SK-MEL-5 (cell line): ENCODE measurements at regions not wholly inside any gene's neighbourhood (a gene's known extent, or its start where the extent isn't known, plus 50 kb on each side); places are given as distances from the start of the nearest gene placed in this dataset.

Source experiments
- DNase-seq: peaks from one replicate; pipeline ENCODE4 v3.0.0-alpha.2; 2016; ENCODE audit warnings: low read depth, low spot score
- in situ Hi-C: cut with HindIII; loops from 2 replicates; pipeline ENCODE4 v1.10.0; 2016; ENCODE audit warnings: low sequenced_read_pairs, high pct_unique_total_duplicates, low pct_unique_long_range_greater_than_20kb

DNA sequence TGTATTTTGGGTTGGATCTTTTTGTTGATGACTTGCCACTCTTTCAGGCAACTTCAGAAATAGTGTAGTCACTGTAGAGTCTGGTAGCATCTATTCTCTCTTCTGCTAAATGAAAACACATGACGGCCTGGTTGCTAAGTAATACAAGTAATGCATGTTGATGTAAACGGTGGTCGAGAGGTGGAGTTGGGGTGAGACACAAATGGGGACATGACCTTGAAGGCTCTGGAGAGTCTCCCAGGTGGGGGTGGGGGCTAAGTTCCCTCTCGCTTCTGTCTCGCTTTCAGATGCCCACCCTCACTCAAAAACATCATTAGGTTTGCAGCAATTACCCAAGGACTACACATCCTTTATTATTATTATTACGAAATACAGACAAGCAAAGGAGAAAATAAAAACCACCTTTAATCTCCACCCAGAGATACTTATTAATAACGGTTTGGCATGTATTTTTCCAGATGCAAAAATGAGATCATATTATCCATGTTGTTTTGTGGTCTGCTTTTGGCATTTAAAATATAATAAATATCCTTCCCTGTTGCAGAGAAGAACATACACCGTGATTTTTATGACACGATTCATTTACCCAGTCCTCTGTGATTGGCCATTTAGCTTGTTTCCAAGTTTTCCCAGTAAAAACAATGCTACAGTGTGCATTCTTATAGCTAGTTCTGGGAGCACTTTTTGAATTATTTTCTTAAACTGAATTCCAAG is 138.1 kb downstream of the MIS18A start:
- DNase-seq = no peak
- in situ Hi-C loops = no loop called here

DNA sequence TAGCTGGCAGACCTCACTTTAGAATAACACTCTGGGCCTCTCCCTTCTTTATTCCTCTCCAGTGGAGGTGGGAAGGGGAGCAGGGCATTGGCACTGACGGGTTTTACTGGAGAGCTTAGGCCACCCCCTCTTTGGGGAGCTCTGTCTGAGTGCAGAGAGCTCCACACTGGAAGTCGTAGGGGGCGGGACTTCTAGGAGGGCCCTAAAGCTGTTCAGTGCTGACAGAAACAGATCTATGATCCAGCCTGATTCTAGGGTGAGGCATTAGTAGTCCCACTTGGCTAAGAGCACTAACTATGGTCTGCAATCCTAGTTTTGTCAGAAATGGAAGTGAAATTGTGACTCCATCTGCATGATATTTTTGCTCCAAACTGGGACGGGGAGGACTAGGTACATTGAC is 138.7 kb downstream of the MIS18A start:
- in situ Hi-C loops = no loop called here
- DNase-seq = no peak

DNA sequence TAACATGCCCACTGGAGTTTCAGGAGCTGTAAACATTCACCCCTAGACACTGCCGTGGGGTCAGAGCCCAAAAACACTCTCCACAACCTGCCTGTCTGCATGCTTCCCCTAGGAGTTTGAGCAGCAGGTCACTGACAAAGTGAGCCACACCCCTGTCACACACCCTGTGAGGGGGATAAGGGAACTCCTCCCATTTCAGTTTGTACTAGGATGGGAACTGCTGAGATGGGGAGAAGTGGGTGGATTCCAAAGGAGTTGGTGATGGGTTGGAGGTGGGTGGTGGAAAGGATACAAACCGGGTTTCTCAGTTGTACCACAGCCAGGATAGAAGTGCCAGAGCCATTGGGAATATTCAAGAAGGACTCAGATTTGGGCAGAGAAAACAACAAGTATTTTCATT is 140.2 kb downstream of the MIS18A start:
- no peak for DNase-seq
- in situ Hi-C loops = no loop called here

DNA sequence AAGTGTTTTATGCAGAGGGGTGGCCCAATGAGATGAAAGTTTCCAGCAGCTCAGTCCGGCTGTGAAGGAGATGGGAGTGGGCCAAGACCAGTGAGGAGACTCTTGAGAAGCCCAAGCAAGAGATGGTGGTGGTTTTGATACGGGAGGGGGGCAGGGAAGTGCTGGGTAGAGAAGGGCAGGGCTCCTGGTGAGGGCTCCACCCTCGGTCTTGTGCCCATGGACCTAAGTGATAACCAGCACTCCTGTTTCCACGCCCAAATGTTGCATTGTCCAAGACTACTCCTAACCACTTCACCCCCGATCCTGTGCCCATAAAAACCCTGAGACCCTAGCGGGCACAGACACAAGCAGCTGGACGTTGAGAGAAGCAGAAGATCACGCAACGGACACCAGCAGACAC is 140.9 kb downstream of the MIS18A start:
- in situ Hi-C loops = no loop called here
- no peak for DNase-seq

DNA sequence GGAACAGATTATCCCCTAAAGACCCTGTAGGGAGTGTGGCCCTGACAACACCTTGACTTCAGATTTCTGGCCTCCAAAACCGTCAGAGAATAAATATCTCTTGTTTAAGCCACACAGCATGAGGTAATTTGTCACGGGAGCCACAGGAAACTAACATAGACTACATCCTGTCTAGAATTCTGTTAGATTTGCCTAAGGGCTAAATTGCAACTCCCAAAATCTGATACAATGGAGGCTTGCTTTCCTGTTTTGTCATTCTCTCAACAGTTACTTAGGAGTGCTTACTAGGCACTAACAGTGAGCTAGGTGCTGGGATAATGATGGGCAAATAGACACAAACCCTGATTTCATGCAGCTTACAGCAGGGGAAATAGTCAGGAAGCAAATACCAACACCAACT is 141.6 kb downstream of the MIS18A start:
- DNase-seq = no peak
- in situ Hi-C loops = no loop called here

DNA sequence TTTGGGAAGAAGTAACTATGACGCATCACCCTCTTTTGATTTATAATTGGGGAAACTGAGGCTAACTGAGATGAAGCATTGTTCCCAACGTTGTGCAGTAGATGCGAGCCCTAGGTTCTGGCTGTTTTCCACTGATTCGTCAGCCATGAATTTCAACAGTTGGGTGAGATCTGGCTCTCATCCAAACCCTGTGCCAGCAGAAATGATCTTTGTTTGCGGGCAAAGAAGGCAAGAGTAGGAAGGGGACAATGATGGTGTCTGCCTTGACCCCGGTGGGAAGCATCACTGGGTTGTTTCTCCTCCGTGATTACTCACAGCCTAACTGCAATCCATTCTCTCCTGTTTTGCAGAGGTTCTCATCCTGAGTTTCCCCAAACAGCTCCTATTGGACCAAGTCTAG is 142.3 kb downstream of the MIS18A start:
- in situ Hi-C loops = no loop called here
- no peak for DNase-seq

DNA sequence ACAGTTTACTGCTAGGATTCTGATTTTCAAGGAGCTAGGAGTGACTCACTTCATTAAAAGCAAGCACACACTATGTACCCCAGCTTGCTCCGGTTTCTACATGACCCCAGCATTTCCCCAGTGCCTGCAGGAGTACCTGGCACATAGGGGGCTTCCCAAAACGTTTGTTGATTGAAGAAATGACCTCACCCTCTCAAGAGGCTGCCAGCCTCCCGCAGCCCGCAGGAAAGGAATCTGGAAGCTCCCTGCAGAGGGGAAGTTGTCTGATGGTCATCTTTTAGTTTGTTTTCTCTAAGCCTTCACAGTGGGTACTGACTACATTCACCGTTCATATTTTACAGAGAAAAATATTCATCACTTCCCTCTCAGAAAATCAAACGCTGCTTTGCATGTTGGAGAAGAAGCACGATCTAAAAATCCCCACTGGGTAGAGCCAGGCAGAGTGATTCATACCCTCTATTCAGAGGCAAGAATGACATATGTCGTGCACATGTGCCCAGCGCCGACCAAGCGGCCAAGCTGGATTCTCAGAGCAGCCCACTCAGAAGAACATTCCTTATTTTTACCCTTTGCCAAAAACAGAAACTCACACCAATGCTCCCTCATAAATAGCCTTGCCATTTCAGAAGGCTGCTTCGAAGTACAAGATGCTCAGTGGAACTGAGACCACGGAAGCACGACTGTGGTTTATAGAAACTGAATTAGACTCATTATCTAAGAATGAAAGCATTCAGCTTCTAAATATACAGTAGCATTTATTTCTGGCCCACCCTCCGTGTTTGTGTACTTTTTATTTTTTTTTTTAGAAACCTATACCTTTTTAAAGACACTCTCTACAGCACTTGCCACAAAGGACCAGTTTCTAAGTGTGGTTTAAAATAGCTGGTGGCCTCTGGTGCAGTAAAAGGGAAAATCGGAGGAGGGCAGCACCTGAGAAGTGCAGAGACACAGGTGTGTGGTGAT is 143.2 kb downstream of the MIS18A start:
- in situ Hi-C loops = no loop called here
- no peak for DNase-seq

DNA sequence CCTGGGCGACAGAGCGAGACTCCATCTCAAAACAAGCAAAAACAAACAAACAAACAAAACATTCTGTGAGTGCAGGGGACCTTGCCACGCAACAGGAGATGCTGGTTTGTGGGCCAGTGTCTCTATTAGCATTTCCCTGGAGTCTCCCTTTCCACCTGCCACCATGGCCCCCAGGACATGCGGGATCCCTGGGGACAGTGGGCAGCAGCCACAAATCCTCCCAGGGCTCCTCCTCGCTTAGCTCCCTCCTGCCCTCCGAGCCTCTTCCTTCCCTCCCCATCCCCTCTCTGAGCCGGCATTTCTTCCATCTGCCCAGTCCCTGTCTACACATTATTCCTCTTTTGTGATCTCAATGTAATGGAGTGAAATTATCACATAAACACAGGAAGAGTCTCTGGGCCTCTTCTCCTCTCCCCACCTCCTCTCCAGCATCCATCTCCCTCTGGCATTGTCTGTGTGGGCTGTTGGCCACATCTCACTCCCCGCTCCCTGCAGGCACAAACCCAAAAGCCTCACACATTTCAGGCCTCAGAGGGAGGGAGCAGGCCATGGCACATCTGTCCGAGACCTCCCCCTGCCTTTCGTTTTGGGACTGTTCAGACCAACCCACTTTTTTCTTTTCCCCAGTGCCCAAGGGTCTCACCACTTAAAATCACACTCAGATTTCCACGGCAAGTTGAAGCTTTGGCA is 144.3 kb downstream of the MIS18A start:
- DNase-seq = no peak
- in situ Hi-C loops = no loop called here

DNA sequence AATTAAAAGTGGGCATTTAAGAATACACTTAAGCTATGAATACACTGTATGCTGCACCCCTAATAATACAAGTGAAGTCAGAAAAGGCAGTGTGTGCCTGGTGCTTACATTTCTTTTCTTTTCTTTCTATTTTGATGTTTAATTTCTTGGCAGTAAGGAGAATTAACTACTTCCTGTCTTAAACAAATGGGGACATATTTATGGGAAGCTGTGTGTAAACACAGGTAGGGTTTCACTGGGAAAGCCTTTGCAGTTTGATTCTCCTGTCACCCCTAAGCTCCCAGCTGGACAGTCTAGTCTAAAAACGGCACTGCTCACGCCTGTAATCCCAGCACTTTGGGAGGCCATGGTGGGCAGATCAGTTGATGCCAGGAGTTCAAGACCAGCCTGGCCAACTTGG is 146.0 kb downstream of the MIS18A start:
- no peak for DNase-seq
- in situ Hi-C loops = no loop called here

DNA sequence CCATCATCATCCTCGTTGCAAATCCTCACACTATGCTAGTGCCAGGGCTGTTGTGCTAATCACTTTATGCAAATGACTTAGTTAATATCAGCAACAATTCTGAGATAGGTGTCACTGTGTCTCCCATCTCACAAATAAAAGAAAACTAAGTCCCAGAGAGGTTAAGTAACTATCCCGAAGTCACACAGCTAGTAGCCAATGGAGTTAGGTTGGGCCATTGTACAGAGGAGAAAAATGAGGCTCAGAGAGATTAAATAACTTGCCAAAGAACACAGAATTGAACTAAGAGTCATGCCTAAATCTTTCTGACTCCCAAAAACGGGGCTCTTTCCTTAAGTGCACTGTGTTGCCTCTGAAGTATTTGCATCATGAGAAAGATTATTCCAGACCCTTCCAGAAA is 146.4 kb downstream of the MIS18A start:
- in situ Hi-C loops = no loop called here
- no peak for DNase-seq

DNA sequence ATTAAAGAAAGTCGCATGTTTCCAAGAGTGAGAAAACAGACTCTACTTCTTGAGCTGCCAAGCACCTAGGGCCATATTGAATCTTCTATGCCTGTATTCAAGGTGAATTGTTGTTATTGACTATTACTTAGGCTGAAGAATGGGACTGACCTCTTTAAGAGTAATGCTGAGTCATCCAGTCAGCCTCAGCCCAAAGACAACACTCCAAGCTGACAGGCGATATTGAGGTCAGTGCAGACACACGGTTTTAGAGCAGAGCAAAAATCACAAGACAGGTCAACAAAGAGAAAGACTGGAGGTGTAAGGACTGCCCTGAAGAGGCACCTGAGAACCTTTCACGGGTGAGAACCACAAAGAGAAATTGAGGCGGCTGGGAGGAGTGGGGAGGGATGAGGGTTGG is 146.9 kb downstream of the MIS18A start:
- in situ Hi-C loops = no loop called here
- DNase-seq = peak; percentile 1

DNA sequence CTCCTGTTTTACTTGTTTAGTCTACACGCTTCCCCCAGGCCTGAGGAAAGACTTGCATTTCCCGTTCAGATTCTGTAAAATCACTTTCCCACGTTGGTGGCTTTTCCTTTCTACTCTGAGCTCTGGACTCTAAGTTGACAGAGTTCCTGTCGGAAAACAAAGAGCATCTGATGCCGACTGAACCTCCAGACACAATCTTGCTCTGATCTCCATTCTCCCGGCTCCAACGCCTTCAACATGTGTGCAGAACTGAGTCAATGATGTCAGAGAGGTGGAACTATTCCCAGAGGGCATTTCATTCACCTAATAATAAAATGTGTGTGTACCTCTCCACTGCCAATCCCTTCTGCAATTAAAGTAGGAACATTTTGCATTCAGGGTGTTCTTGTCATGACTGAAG is 147.7 kb downstream of the MIS18A start:
- no peak for DNase-seq
- in situ Hi-C loops = no loop called here

DNA sequence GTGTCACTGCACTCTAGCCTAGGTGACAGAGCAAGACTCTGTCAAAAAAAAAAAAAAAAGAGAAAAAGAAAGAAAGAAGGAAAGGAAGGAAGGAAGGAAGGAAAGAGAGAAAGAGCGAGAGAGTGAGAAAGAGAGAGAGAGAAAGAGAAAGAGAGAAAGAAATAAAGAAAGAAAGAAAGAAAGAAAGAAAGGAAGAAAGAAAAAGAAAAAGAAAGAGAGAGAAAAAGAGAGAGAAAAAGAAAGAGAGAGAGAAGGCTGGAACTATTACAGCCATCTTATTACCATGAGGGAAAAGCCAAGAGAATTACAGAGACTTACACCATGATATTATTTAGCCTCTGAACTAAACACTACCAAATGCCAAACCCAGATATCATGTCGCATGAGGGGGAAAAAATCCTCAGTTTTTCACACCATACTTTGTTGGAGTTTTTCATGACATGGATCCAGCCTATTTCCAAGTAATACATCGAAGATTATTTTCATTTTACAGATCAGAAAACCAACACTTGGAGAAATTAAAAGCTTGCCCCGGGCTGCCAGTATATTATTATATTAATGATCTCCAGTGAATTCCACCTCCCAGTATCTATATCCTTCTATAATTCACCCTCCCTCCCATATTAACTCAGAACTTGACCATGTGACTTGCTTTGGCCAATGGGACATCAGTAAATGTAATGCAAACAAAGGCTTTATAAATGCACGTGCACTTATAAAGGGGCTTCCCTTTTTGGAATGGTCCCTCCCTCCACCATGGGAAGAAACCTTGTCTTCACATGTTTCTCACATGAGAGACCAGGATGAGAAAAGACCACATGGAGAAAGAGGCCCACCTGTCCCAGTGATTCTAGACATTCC is 148.6 kb downstream of the MIS18A start:
- in situ Hi-C loops = no loop called here
- no peak for DNase-seq

DNA sequence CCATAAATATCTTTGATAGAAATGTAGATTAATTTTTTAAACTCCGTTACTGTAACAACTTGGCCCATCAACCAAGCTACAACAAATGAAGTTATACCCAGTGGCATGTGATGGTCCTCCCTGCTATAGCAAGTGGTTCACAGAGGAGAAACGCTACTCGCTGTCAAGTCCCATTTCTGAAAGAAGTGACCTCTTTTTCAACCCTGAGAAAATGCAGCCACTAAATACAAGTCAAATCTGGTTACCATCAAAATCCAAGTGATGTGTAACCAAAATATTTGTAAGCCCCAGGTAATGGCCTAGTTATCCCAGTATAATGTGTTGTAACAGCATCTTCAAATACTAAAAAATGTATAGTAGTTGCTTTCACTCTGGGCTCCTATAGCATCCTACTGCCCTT is 151.8 kb downstream of the MIS18A start:
- DNase-seq = no peak
- in situ Hi-C loops = no loop called here

DNA sequence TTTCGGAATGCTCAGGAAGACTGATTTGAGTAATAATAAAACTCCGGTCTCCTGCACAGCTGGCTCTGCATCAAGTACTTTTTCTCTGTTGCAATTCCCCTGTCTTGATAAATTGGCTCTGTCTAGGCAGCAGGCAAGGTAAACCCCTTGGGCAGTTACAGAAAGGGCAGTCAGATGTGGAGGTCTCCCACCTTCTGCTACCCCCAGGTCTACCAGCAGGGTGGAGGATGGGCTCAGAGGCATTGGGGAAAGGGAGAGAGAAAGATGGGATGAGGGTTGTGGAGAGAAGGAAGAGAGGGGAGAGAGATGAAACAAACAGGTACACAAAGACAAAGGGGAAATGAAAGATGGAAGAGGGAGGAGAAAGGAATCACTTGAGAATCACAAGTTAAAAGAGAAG is 156.8 kb downstream of the MIS18A start:
- no peak for DNase-seq
- in situ Hi-C loops = no loop called here

DNA sequence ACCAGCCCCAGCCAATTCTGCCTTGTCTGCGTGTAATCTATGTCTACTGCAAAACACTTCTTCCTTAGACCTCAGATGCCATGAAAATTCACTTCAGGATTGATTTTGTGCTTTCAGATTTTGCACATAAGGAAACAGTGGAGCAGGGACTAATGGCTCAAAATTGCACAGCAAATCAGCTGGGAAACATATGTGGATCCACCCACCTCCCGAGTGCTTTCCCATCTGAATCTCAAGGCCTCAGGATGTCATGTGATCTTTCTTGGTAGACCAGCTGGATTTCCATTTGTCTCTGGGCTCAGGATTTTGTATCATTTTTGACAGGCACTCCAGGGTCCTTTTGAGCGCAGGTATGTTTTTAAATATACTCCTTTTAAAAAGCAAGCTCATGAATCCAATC is 158.6 kb downstream of the MIS18A start:
- no peak for DNase-seq
- in situ Hi-C loops = no loop called here

DNA sequence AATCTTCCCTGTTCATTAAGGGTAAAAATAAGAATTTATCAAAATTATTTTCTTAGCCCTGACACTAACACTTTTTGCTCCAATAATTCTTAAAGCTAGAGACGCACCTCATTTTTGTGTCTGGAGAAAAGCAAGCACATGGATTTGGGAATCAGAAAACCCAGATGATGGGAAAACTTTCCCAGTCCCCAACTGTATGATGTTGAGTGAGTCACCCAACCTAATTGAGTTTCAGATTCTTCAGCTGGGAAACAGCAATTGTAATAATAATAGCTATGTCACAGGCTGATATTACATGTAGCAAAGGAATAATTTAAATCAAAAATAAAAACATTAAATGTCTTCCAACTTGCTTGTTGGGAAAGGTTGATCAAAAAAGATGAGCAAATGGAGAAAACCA is 159.0 kb downstream of the MIS18A start:
- DNase-seq = no peak
- in situ Hi-C loops = no loop called here

DNA sequence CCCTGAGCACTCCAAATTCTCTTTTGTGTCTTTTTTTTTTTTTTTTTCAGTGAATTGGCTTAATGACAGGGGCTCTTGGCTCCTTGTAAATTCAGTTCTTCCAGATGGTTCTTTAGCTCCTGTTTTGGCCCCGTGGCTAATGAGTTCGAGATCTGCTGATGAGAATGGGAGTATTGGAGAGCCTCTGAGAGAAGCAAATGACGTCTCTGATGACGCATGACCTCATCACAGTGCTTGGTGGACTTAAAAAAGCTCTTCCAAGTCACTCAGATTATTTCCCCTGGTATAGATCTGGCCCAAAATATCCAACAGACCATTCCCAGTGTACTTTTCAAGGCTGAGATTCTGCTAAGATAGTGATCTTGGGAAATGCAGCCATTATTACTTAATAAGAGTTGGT is 159.5 kb downstream of the MIS18A start:
- in situ Hi-C loops = no loop called here
- DNase-seq = no peak
